ENCODE measurements at regions not wholly inside any gene's neighbourhood (a gene's known extent, or its start where the extent isn't known, plus 50 kb on each side); places are given as distances from the start of the nearest gene placed in this dataset.

GRCh38 chr4:20364969-20365368 is 113.3 kb downstream of the SLIT2 start:
- no peak overlapping the region for H3K4me3 Mint-ChIP-seq
- ATAC-seq (no peak), DNase-seq (no peak)
- no peak overlapping the region for H3K27ac Mint-ChIP-seq
- no peaks in the 10 kb centered on the region for H3K27me3 Mint-ChIP-seq (ENCODE audit: low read depth in 2 of 2)
- no peaks in the 10 kb centered on the region for H3K36me3 Mint-ChIP-seq
- 75% methylated on average over 4 of the region's 4 CpGs for WGBS (ENCODE audit: insufficient coverage)
- peaks cover 2 to 3% of the 10 kb centered on the region in 2 donors for H3K9me3 Mint-ChIP-seq
- H3K4me1 Mint-ChIP-seq: no peaks in the 10 kb centered on the region
- TF ChIP-seq, protein P1, sequence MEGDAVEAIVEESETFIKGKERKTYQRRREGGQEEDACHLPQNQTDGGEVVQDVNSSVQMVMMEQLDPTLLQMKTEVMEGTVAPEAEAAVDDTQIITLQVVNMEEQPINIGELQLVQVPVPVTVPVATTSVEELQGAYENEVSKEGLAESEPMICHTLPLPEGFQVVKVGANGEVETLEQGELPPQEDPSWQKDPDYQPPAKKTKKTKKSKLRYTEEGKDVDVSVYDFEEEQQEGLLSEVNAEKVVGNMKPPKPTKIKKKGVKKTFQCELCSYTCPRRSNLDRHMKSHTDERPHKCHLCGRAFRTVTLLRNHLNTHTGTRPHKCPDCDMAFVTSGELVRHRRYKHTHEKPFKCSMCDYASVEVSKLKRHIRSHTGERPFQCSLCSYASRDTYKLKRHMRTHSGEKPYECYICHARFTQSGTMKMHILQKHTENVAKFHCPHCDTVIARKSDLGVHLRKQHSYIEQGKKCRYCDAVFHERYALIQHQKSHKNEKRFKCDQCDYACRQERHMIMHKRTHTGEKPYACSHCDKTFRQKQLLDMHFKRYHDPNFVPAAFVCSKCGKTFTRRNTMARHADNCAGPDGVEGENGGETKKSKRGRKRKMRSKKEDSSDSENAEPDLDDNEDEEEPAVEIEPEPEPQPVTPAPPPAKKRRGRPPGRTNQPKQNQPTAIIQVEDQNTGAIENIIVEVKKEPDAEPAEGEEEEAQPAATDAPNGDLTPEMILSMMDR (IDR thresholded peaks at IDR 0.05): no peak
- Histone ChIP-seq H3K9me3 (ENCODE audit: control insufficient read depth, insufficient read depth, low read length) (no peaks in the 10 kb centered on the region), H3K36me3 (ENCODE audit: control insufficient read depth, insufficient read depth, low read length) (no peaks in the 10 kb centered on the region), H3K27me3 (ENCODE audit: control insufficient read depth, insufficient read depth, low read length) (no peaks in the 10 kb centered on the region), H3K4me3 (ENCODE audit: low read length) (no peak overlapping the region), H3K4me1 (ENCODE audit: control insufficient read depth, insufficient read depth, low read length) (no peaks in the 10 kb centered on the region), H3K27ac (ENCODE audit: low read length) (no peak overlapping the region)
- intact Hi-C loops (cut with micrococcal nuclease): no loop called here

DNA sequence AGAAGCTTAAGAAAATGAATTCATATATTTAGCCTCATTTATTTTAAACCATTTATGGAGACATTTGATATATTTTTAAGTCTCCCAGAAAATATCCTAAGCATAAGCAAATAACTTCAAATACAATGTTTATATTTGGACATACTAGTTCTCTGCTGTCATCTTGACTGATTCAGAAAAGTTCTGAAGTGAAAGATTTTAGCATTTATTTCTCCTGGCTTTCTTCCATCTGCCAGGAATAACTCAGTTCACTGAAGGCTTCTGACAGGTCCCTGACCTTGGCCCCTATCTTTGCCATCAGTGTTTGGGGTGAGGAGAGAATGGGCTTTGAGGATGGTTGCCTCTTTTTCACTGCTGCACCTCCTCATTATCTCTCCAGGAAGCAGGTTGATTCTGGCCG is 115.7 kb downstream of the SLIT2 start:
- Histone ChIP-seq H3K27ac (ENCODE audit: low read length) (no peak overlapping the region), H3K4me1 (ENCODE audit: control insufficient read depth, insufficient read depth, low read length) (no peaks in the 10 kb centered on the region), H3K4me3 (ENCODE audit: low read length) (no peak overlapping the region), H3K9me3 (ENCODE audit: control insufficient read depth, insufficient read depth, low read length) (no peaks in the 10 kb centered on the region), H3K36me3 (ENCODE audit: control insufficient read depth, insufficient read depth, low read length) (no peaks in the 10 kb centered on the region), H3K27me3 (ENCODE audit: control insufficient read depth, insufficient read depth, low read length) (no peaks in the 10 kb centered on the region)
- H3K4me3 Mint-ChIP-seq: no peak overlapping the region
- H3K36me3 Mint-ChIP-seq: no peaks in the 10 kb centered on the region
- DNase-seq: no peak
- no peak overlapping the region for H3K27ac Mint-ChIP-seq
- peaks cover 3 to 6% of the 10 kb centered on the region in 2 donors for H3K9me3 Mint-ChIP-seq
- TF ChIP-seq, protein P1 (IDR thresholded peaks at IDR 0.05): no peak
- no peaks in the 10 kb centered on the region for H3K4me1 Mint-ChIP-seq
- no peaks in the 10 kb centered on the region for H3K27me3 Mint-ChIP-seq (ENCODE audit: low read depth in 2 of 2)
- WGBS (ENCODE audit: insufficient coverage): no CpG with 5 or more reads among the region's 1 CpG
- ATAC-seq: no peak
- intact Hi-C loops (cut with micrococcal nuclease): no loop called here

DNA sequence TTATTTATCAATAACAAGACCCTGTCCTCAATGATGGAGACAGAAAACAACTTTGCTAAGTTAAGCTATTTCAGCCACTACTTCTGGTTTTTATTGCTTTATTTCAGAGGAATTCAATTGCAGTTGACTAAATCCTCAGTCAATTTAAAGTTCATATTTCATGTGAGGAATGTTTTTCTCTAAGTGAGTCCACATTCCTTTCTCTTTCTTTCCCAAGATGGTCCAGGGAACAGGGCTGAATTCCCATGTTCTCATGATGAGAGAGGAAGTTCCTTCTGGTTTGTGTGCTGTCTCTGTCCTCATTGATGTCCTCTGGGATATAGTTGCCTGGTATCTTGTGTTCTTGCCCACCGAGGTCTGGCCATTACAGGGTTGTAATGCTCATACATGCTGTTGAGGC is 117.2 kb downstream of the SLIT2 start:
- 77% methylated on average over 1 of the region's 1 CpG for WGBS (ENCODE audit: insufficient coverage)
- Mint-ChIP-seq H3K27me3 (ENCODE audit: low read depth in 2 of 2) (no peaks in the 10 kb centered on the region), H3K9me3 (peaks cover 3 to 6% of the 10 kb centered on the region in 2 donors), H3K27ac (no peak overlapping the region), H3K4me3 (no peak overlapping the region), H3K4me1 (no peaks in the 10 kb centered on the region), H3K36me3 (no peaks in the 10 kb centered on the region)
- Histone ChIP-seq H3K4me1 (ENCODE audit: control insufficient read depth, insufficient read depth, low read length) (no peaks in the 10 kb centered on the region), H3K36me3 (ENCODE audit: control insufficient read depth, insufficient read depth, low read length) (no peaks in the 10 kb centered on the region), H3K4me3 (ENCODE audit: low read length) (no peak overlapping the region), H3K9me3 (ENCODE audit: control insufficient read depth, insufficient read depth, low read length) (no peaks in the 10 kb centered on the region), H3K27ac (ENCODE audit: low read length) (no peak overlapping the region), H3K27me3 (ENCODE audit: control insufficient read depth, insufficient read depth, low read length) (no peaks in the 10 kb centered on the region)
- DNase-seq (no peak), ATAC-seq (no peak)
- TF ChIP-seq, protein P1 (IDR thresholded peaks at IDR 0.05): no peak
- intact Hi-C loops (cut with micrococcal nuclease): no loop called here

DNA sequence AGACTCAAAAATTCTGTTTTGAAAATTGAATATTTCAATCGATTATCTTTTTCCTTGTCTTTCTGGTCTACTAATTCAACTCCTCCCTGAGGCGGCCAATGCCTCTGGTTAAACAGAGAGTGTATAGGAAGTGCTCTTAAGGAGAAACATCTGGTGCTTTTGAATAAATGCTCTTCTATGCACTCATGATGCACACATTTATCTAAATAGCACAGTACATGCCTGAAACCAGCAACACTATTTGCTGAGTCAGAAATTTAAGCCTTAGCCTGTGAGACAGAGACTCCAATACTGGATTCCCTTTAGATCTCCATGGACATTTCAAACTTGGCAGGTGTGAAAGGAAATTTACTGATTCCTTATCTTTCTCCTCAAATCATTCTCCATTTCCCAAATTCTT is 118.6 kb downstream of the SLIT2 start:
- Histone ChIP-seq H3K36me3 (ENCODE audit: control insufficient read depth, insufficient read depth, low read length) (no peaks in the 10 kb centered on the region), H3K27ac (ENCODE audit: low read length) (no peak overlapping the region), H3K9me3 (ENCODE audit: control insufficient read depth, insufficient read depth, low read length) (no peaks in the 10 kb centered on the region), H3K4me1 (ENCODE audit: control insufficient read depth, insufficient read depth, low read length) (no peaks in the 10 kb centered on the region), H3K4me3 (ENCODE audit: low read length) (no peak overlapping the region), H3K27me3 (ENCODE audit: control insufficient read depth, insufficient read depth, low read length) (no peaks in the 10 kb centered on the region)
- Mint-ChIP-seq H3K36me3 (no peaks in the 10 kb centered on the region), H3K9me3 (peaks cover 3 to 6% of the 10 kb centered on the region in 2 donors), H3K27ac (no peak overlapping the region), H3K4me1 (no peaks in the 10 kb centered on the region), H3K4me3 (no peak overlapping the region), H3K27me3 (ENCODE audit: low read depth in 2 of 2) (no peaks in the 10 kb centered on the region)
- no CpG with 5 or more reads among the region's 2 CpGs for WGBS (ENCODE audit: insufficient coverage)
- no peak for DNase-seq
- TF ChIP-seq, protein P1 (IDR thresholded peaks at IDR 0.05): no peak
- intact Hi-C loops (cut with micrococcal nuclease): no loop called here
- ATAC-seq: no peak

All from natural killer cell (primary cell).